Upper lobe of right lung (tissue), 1 donor: ENCODE measurements at regions not wholly inside any gene's neighbourhood (a gene's known extent, or its start where the extent isn't known, plus 50 kb on each side); places are given as distances from the start of the nearest gene placed in this dataset.

Experiments
- ATAC-seq: fragments of 200-7000 bp; cut with Tn5 transposase; one replicate; pipeline ENCODE4 v1.9.1; 2020; ENCODE audit warnings: mild to moderate bottlenecking, moderate library complexity
- DNase-seq: peaks from one replicate; pipeline ENCODE4 v3.0.0-alpha.2; 2020
- H3K27ac ChIP-seq: fragments of 200-600 bp; one replicate; pipeline ENCODE4 v1.8.0; 2022
- H3K27me3 ChIP-seq: fragments of 200-600 bp; one replicate; pipeline ENCODE4 v1.8.0; 2022; ENCODE audit warnings: mild to moderate bottlenecking
- H3K36me3 ChIP-seq: fragments of 200-600 bp; one replicate; pipeline ENCODE4 v1.8.0; 2022
- H3K4me1 ChIP-seq: fragments of 200-600 bp; one replicate; pipeline ENCODE4 v1.8.0; 2022
- H3K4me3 ChIP-seq: fragments of 200-600 bp; one replicate; pipeline ENCODE4 v1.8.0; 2022; ENCODE audit warnings: mild to moderate bottlenecking
- H3K9me3 ChIP-seq: fragments of 200-600 bp; one replicate; pipeline ENCODE4 v1.8.0; 2022
- CTCF ChIP-seq: fragments of 200-600 bp; IDR thresholded peaks from one replicate; pipeline ENCODE4 v1.8.0; 2022; ENCODE audit warnings: antibody characterized with exemption
- intact Hi-C: fragments of 100-400 bp; cut with DNase I; formaldehyde crosslinking; loops from one replicate; pipeline ENCODE4 v1.11.0; 2022
- donor health status: DM: no; HTN: yes; CAD: no; lungs with severe emphysema.

- Histone ChIP-seq H3K9me3 (no peaks in the 10 kb centered on the region), H3K27ac (no peak overlapping the region), H3K4me1 (no peaks in the 10 kb centered on the region), H3K4me3 (no peak overlapping the region), H3K27me3 (no peaks in the 10 kb centered on the region), H3K36me3 (no peaks in the 10 kb centered on the region)
- TF ChIP-seq CTCF: no peak
- no peak for DNase-seq
- no peak for ATAC-seq
- intact Hi-C loops: no loop called here
These were observed 495.1 kb upstream of the SGO1 start for GRCh38 chr3:20680990-20681628.

GRCh38 chr3:20673866-20674265, 487.9 kb upstream of the SGO1 start:
- no peak for ATAC-seq
- Histone ChIP-seq H3K27ac (no peak overlapping the region), H3K36me3 (no peaks in the 10 kb centered on the region), H3K27me3 (no peaks in the 10 kb centered on the region), H3K9me3 (peaks cover 6% of the 10 kb centered on the region), H3K4me1 (no peaks in the 10 kb centered on the region), H3K4me3 (no peak overlapping the region)
- TF ChIP-seq CTCF: no peak
- no peak for DNase-seq
- intact Hi-C loops: no loop called here

- DNase-seq (no peak), ATAC-seq (no peak)
- Histone ChIP-seq H3K4me3 (no peak overlapping the region), H3K27me3 (no peaks in the 10 kb centered on the region), H3K9me3 (peaks cover 6% of the 10 kb centered on the region), H3K36me3 (no peaks in the 10 kb centered on the region), H3K27ac (no peak overlapping the region), H3K4me1 (no peaks in the 10 kb centered on the region)
- intact Hi-C loops: no loop called here
- no peak for TF ChIP-seq CTCF
These were observed 483.7 kb upstream of the SGO1 start for GRCh38 chr3:20669675-20670074.

- H3K27me3 ChIP-seq: no peaks in the 10 kb centered on the region
- H3K27ac ChIP-seq: no peak overlapping the region
- ATAC-seq: no peak
- intact Hi-C loops: no loop called here
- TF ChIP-seq CTCF: no peak
- no peak overlapping the region for H3K4me3 ChIP-seq
- H3K36me3 ChIP-seq: no peaks in the 10 kb centered on the region
- peaks cover 6% of the 10 kb centered on the region for H3K9me3 ChIP-seq
- H3K4me1 ChIP-seq: no peaks in the 10 kb centered on the region
- no peak for DNase-seq
These were observed 483.2 kb upstream of the SGO1 start for GRCh38 chr3:20669184-20669583.

GRCh38 chr3:20668411-20668810, 482.4 kb upstream of the SGO1 start:
- Histone ChIP-seq H3K4me3 (no peak overlapping the region), H3K9me3 (peaks cover 1% of the 10 kb centered on the region), H3K27ac (no peak overlapping the region), H3K27me3 (no peaks in the 10 kb centered on the region), H3K36me3 (no peaks in the 10 kb centered on the region), H3K4me1 (no peaks in the 10 kb centered on the region)
- TF ChIP-seq CTCF: no peak
- ATAC-seq (no peak), DNase-seq (no peak)
- intact Hi-C loops: no loop called here

- Histone ChIP-seq H3K36me3 (no peaks in the 10 kb centered on the region), H3K27me3 (no peaks in the 10 kb centered on the region), H3K9me3 (no peaks in the 10 kb centered on the region), H3K4me1 (no peaks in the 10 kb centered on the region), H3K4me3 (no peak overlapping the region), H3K27ac (no peak overlapping the region)
- intact Hi-C loops: no loop called here
- DNase-seq (no peak), ATAC-seq (no peak)
- TF ChIP-seq CTCF: no peak
These were observed 480.1 kb upstream of the SGO1 start for GRCh38 chr3:20666091-20666490.
